H1 (cell line): ENCODE measurements at regions not wholly inside any gene's neighbourhood (a gene's known extent, or its start where the extent isn't known, plus 50 kb on each side); places are given as distances from the start of the nearest gene placed in this dataset.

Experiments used
- HDAC2 ChIP-seq, 2 experiments: fragments of 300-600 bp in 1 of 2; sonication (generic) in 1 of 2; IDR thresholded peaks; 2 replicates each; pipeline ENCODE4 v1.6.1; 2011 to 2012; ENCODE audit warnings: low read depth in 2 of 2, low read length in 2 of 2, mild to moderate bottlenecking in 2 of 2, moderate library complexity in 2 of 2, borderline replicate concordance in 1 of 2, inconsistent platforms in 1 of 2
- KDM1A ChIP-seq: fragments of 200-600, 300-600 bp; sonication (generic); IDR thresholded peaks from 2 replicates; pipeline ENCODE4 v1.7.1; 2016; ENCODE audit warnings: mild to moderate bottlenecking, low read length, borderline replicate concordance
- RAD21 ChIP-seq, 2 experiments: IDR thresholded peaks in 1 of 2; conservative IDR thresholded peaks in 1 of 2; 2 replicates each; pipeline ENCODE4 v1.6.1; 2011; ENCODE audit warnings: low read depth in 2 of 2, low read length in 2 of 2, improper control_type of control experiment in 1 of 2, inconsistent platforms in 1 of 2, mild to moderate bottlenecking in 1 of 2, moderate library complexity in 1 of 2
- RXRA ChIP-seq: IDR thresholded peaks from 2 replicates; pipeline ENCODE4 v1.6.1; 2011; ENCODE audit warnings: low read depth, mild to moderate bottlenecking, low read length, moderate library complexity; ENCODE audit not compliant: insufficient read depth
- TF ChIP-seq, protein P1 (sequence below): fragments of 300-600 bp; sonication (generic); IDR thresholded peaks from 2 replicates; pipeline ENCODE4 v1.7.1; 2012; ENCODE audit warnings: low read length, moderate library complexity, mild to moderate bottlenecking, inconsistent platforms; ENCODE audit not compliant: insufficient replicate concordance
- TF ChIP-seq, protein P2 (sequence below): IDR thresholded peaks from 2 replicates; pipeline ENCODE4 v1.6.1; 2012; ENCODE audit warnings: inconsistent platforms

- TF ChIP-seq, protein P1, sequence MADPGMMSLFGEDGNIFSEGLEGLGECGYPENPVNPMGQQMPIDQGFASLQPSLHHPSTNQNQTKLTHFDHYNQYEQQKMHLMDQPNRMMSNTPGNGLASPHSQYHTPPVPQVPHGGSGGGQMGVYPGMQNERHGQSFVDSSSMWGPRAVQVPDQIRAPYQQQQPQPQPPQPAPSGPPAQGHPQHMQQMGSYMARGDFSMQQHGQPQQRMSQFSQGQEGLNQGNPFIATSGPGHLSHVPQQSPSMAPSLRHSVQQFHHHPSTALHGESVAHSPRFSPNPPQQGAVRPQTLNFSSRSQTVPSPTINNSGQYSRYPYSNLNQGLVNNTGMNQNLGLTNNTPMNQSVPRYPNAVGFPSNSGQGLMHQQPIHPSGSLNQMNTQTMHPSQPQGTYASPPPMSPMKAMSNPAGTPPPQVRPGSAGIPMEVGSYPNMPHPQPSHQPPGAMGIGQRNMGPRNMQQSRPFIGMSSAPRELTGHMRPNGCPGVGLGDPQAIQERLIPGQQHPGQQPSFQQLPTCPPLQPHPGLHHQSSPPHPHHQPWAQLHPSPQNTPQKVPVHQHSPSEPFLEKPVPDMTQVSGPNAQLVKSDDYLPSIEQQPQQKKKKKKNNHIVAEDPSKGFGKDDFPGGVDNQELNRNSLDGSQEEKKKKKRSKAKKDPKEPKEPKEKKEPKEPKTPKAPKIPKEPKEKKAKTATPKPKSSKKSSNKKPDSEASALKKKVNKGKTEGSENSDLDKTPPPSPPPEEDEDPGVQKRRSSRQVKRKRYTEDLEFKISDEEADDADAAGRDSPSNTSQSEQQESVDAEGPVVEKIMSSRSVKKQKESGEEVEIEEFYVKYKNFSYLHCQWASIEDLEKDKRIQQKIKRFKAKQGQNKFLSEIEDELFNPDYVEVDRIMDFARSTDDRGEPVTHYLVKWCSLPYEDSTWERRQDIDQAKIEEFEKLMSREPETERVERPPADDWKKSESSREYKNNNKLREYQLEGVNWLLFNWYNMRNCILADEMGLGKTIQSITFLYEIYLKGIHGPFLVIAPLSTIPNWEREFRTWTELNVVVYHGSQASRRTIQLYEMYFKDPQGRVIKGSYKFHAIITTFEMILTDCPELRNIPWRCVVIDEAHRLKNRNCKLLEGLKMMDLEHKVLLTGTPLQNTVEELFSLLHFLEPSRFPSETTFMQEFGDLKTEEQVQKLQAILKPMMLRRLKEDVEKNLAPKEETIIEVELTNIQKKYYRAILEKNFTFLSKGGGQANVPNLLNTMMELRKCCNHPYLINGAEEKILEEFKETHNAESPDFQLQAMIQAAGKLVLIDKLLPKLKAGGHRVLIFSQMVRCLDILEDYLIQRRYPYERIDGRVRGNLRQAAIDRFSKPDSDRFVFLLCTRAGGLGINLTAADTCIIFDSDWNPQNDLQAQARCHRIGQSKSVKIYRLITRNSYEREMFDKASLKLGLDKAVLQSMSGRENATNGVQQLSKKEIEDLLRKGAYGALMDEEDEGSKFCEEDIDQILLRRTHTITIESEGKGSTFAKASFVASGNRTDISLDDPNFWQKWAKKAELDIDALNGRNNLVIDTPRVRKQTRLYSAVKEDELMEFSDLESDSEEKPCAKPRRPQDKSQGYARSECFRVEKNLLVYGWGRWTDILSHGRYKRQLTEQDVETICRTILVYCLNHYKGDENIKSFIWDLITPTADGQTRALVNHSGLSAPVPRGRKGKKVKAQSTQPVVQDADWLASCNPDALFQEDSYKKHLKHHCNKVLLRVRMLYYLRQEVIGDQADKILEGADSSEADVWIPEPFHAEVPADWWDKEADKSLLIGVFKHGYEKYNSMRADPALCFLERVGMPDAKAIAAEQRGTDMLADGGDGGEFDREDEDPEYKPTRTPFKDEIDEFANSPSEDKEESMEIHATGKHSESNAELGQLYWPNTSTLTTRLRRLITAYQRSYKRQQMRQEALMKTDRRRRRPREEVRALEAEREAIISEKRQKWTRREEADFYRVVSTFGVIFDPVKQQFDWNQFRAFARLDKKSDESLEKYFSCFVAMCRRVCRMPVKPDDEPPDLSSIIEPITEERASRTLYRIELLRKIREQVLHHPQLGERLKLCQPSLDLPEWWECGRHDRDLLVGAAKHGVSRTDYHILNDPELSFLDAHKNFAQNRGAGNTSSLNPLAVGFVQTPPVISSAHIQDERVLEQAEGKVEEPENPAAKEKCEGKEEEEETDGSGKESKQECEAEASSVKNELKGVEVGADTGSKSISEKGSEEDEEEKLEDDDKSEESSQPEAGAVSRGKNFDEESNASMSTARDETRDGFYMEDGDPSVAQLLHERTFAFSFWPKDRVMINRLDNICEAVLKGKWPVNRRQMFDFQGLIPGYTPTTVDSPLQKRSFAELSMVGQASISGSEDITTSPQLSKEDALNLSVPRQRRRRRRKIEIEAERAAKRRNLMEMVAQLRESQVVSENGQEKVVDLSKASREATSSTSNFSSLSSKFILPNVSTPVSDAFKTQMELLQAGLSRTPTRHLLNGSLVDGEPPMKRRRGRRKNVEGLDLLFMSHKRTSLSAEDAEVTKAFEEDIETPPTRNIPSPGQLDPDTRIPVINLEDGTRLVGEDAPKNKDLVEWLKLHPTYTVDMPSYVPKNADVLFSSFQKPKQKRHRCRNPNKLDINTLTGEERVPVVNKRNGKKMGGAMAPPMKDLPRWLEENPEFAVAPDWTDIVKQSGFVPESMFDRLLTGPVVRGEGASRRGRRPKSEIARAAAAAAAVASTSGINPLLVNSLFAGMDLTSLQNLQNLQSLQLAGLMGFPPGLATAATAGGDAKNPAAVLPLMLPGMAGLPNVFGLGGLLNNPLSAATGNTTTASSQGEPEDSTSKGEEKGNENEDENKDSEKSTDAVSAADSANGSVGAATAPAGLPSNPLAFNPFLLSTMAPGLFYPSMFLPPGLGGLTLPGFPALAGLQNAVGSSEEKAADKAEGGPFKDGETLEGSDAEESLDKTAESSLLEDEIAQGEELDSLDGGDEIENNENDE: no peak
- peak; percentile 31 to 50; a peak in 3 of 4 replicates for TF ChIP-seq RAD21 (IDR thresholded peaks at IDR 0.05 in 1 of 2, conservative IDR thresholded peaks at IDR 0.05 in 1 of 2; ENCODE audit: low read depth in 2 of 2, low read length in 2 of 2)
- no peak for TF ChIP-seq KDM1A
- no peak for TF ChIP-seq HDAC2 (IDR thresholded peaks at IDR 0.05; ENCODE audit: borderline replicate concordance in 1 of 2, low read depth in 2 of 2, low read length in 2 of 2)
- TF ChIP-seq, protein P2, sequence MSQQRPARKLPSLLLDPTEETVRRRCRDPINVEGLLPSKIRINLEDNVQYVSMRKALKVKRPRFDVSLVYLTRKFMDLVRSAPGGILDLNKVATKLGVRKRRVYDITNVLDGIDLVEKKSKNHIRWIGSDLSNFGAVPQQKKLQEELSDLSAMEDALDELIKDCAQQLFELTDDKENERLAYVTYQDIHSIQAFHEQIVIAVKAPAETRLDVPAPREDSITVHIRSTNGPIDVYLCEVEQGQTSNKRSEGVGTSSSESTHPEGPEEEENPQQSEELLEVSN: no peak
- TF ChIP-seq RXRA: no peak
These were observed 1112.7 kb upstream of the NRXN1 start (continued) for GRCh38 chr2:52144590-52144989.
